Dendritic cell treated with granulocyte-macrophage colony-stimulating factor and Interleukin-4, amounts not matched to agents 40 ng/mL and 50 ng/mL, for 4 days (primary cell): ENCODE measurements at regions not wholly inside any gene's neighbourhood (a gene's known extent, or its start where the extent isn't known, plus 50 kb on each side); places are given as distances from the start of the nearest gene placed in this dataset.

Experiments
- H3K27ac Mint-ChIP-seq: one replicate; pipeline ENCODE4 v1.8.0; 2022; ENCODE audit warnings: mild to moderate bottlenecking, mixed read lengths
- H3K27me3 Mint-ChIP-seq: one replicate; pipeline ENCODE4 v1.8.0; 2022; ENCODE audit warnings: mild to moderate bottlenecking, mixed read lengths
- H3K36me3 Mint-ChIP-seq: one replicate; pipeline ENCODE4 v1.8.0; 2022; ENCODE audit warnings: low read depth, mixed read lengths
- H3K4me1 Mint-ChIP-seq: one replicate; pipeline ENCODE4 v1.8.0; 2022; ENCODE audit warnings: low read depth, mixed read lengths
- H3K4me3 Mint-ChIP-seq: one replicate; pipeline ENCODE4 v1.8.0; 2022; ENCODE audit warnings: mild to moderate bottlenecking, moderate library complexity, mixed read lengths
- H3K9me3 Mint-ChIP-seq: one replicate; pipeline ENCODE4 v1.8.0; 2022; ENCODE audit warnings: mixed read lengths
- intact Hi-C: fragments of 100-400 bp; cut with micrococcal nuclease; formaldehyde crosslinking; loops from one replicate; pipeline ENCODE4 v1.15.0; 2022

DNA sequence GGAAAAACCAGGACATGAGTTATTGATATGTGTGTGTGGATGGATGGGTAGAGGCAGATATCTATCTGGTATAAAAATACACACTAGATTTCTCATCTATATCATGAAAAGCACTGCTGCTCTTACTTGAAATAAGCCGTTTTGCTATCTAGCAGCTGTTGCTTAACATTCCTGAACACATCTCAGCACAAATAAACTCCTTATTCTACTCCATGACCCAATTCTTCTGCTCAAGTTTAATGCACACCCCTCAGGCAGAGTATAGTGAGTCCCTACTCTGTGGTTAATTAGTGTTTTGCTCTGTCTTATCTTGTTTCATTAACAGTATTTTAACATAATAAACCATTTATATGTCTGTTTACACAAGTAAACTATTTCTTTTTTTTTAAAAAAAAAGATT is 134.2 kb downstream of the CBLN2 start:
- Mint-ChIP-seq H3K27ac (no peak overlapping the region), H3K4me3 (no peak overlapping the region), H3K36me3 (no peaks in the 10 kb centered on the region), H3K4me1 (no peaks in the 10 kb centered on the region), H3K27me3 (no peaks in the 10 kb centered on the region), H3K9me3 (peaks cover 17% of the 10 kb centered on the region)
- intact Hi-C loops = no loop called here

DNA sequence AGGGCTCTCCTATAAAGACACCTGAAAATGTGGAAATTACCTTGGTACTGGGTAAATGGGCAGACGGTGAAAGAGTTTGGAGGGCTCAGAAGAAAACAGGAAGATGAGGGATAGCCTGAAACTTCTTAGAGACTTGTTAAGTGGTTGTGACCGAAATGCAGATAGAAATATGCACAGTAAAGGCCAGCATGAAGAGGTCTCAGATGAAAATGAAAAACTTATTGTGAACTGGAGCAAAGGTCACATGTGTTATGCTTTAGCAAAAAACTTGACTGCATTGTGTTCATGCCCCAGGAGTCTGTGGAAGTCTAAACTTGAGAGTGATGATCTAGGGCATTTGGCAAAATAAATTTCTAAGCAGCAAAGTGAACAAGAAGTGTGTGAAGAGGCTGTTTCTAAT is 137.1 kb downstream of the CBLN2 start:
- H3K36me3 Mint-ChIP-seq = no peaks in the 10 kb centered on the region
- H3K27me3 Mint-ChIP-seq = no peaks in the 10 kb centered on the region
- H3K4me3 Mint-ChIP-seq = no peak overlapping the region
- H3K9me3 Mint-ChIP-seq = peaks cover 23% of the 10 kb centered on the region
- H3K27ac Mint-ChIP-seq = no peak overlapping the region
- no peaks in the 10 kb centered on the region for H3K4me1 Mint-ChIP-seq
- intact Hi-C loops = no loop called here

DNA sequence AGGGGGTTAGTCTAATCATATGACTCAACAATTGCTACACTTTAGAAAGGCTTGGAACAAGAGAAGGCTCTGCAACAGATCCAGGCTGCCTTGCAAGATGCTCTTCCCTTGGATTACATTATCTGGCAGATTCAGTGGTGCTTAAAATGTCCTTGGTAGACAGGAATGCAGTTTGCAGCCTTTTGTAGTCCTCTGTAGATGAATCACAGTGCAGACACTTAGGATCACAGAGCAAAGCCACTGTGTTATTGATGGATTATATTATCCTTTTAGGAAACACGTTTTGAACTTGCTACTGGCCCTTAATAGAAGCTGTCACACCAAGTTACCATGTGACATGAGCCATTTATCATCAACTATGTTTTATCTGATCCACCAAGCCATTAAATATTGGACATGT is 152.2 kb downstream of the CBLN2 start:
- Mint-ChIP-seq H3K27me3 (no peaks in the 10 kb centered on the region), H3K4me3 (no peak overlapping the region), H3K36me3 (no peaks in the 10 kb centered on the region), H3K27ac (no peak overlapping the region), H3K4me1 (no peaks in the 10 kb centered on the region), H3K9me3 (no peaks in the 10 kb centered on the region)
- intact Hi-C loops = no loop called here

DNA sequence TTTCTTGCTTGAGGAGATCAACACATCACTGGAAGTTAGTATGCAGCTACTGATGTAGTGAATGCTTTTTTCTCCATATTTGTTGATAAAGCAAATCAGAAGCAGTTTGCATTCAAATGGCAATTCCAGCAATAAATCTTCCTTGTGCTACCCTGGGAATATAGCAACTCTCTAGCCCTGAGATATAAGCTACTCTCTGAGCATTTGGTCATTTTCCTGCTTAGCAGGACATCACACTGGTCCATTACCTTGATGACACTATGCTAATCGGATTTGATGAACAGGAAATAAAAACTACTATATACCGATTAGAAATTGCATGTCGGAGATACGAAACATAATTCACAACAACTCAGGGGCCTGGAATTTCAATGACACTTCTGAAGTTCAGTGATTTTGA is 152.7 kb downstream of the CBLN2 start:
- no peak overlapping the region for H3K4me3 Mint-ChIP-seq
- intact Hi-C loops = no loop called here
- H3K9me3 Mint-ChIP-seq = no peaks in the 10 kb centered on the region
- H3K36me3 Mint-ChIP-seq = no peaks in the 10 kb centered on the region
- H3K27ac Mint-ChIP-seq = no peak overlapping the region
- H3K4me1 Mint-ChIP-seq = no peaks in the 10 kb centered on the region
- H3K27me3 Mint-ChIP-seq = no peaks in the 10 kb centered on the region

DNA sequence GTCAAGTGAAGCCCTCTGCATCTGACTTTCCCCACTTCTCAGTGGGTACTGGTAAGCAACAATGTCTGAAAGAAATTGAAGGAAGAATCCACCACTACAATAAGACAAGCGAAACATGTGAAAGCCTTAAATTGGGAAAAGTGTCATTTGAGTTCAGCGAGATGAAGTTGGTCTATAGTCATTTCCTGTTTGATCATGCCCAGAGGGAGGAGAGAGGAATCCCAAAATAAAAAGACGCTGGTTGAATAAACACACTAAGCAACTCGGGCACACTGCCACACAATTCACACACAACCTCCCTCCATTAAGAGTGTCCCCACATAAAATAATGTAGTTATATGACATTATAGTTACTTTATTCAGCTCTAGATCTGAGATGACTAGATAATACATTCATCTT is 166.1 kb downstream of the CBLN2 start:
- H3K27me3 Mint-ChIP-seq = no peaks in the 10 kb centered on the region
- no peak overlapping the region for H3K27ac Mint-ChIP-seq
- intact Hi-C loops = no loop called here
- H3K9me3 Mint-ChIP-seq = peaks cover 10% of the 10 kb centered on the region
- no peaks in the 10 kb centered on the region for H3K4me1 Mint-ChIP-seq
- H3K4me3 Mint-ChIP-seq = no peak overlapping the region
- H3K36me3 Mint-ChIP-seq = no peaks in the 10 kb centered on the region

DNA sequence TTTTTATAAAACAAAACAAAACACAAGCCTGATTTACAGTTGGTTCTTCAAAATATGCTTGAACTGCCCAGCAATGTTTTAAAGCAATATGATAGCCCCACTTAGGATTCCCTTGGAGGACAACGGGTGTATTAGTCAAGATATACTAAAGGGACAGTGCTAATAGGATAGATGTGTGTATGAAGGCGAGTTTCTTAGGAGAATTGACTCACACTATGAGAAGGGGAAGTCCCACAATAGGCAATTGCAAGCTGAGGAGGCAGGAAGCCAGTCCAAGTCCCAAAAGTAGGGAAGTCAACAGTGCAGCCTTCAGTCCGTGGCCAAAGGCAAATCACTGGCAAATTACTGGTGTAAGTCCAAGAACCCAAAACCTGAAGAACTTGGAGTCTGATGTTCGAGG is 167.9 kb downstream of the CBLN2 start:
- H3K36me3 Mint-ChIP-seq = no peaks in the 10 kb centered on the region
- no peak overlapping the region for H3K27ac Mint-ChIP-seq
- H3K4me1 Mint-ChIP-seq = no peaks in the 10 kb centered on the region
- intact Hi-C loops = no loop called here
- no peaks in the 10 kb centered on the region for H3K27me3 Mint-ChIP-seq
- H3K9me3 Mint-ChIP-seq = peaks cover 10% of the 10 kb centered on the region
- H3K4me3 Mint-ChIP-seq = no peak overlapping the region

DNA sequence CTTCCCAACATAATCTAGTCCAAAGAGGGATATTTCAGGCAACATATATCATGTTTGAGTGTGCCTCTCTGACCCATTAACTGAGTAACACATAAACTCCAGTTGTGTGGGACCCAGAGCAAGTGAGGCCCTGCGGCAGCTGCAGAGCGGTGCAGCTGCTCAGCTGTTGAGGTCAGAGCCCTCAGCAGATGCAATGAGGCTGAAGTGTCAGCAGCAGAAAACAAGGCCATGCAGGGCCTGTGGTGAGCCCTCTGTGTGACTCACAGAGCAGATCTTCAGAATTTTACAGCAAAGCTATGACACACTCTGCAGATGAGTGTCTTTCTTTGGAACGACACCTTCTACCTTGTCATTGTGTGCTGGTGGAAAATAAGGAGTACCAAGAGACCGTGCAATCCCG is 168.5 kb downstream of the CBLN2 start:
- H3K4me3 Mint-ChIP-seq = no peak overlapping the region
- peaks cover 13% of the 10 kb centered on the region for H3K9me3 Mint-ChIP-seq
- no peak overlapping the region for H3K27ac Mint-ChIP-seq
- intact Hi-C loops = no loop called here
- H3K4me1 Mint-ChIP-seq = no peaks in the 10 kb centered on the region
- H3K27me3 Mint-ChIP-seq = no peaks in the 10 kb centered on the region
- no peaks in the 10 kb centered on the region for H3K36me3 Mint-ChIP-seq

DNA sequence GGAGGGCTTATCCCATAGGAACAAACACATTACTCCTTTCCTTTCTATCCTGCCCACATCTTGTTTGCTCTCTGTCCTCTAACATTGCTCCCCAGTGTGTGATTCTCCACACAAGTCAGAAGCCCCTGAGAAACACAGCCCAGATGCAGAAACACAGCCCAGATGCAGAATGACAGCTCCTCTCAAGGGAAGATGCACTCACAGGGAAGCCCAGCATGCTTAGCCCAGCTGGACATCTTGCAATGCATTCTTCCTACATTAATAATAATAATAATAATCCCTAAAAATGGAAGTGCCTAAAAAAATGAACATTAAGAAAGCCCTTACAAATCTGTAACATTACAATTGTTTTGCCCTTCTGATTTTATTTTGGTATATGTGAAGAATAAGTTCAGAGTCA is 172.1 kb downstream of the CBLN2 start:
- Mint-ChIP-seq H3K9me3 (peaks cover 13% of the 10 kb centered on the region), H3K4me1 (no peaks in the 10 kb centered on the region), H3K27me3 (no peaks in the 10 kb centered on the region), H3K36me3 (no peaks in the 10 kb centered on the region), H3K4me3 (no peak overlapping the region), H3K27ac (no peak overlapping the region)
- intact Hi-C loops = no loop called here

DNA sequence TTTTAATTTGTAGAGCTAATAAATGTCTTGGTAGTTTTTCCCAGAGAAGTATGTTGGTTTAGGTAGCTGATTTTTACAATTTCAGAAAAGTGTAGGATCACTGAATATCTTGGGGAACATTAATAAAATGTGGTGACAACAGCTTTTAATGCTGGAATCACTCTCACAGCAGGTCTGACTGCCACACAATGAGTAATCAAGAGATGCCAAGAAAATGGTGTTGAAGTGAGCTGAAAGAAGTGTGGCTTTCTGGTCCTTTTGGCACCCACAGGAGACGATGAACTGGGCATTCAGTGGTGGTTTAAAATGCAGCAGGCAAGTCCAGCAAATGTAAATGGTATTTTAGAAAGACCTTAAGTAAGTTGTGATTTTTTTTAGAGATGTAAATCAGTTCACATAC is 175.8 kb downstream of the CBLN2 start:
- H3K36me3 Mint-ChIP-seq = no peaks in the 10 kb centered on the region
- intact Hi-C loops = no loop called here
- H3K27me3 Mint-ChIP-seq = no peaks in the 10 kb centered on the region
- no peak overlapping the region for H3K4me3 Mint-ChIP-seq
- no peaks in the 10 kb centered on the region for H3K4me1 Mint-ChIP-seq
- H3K27ac Mint-ChIP-seq = no peak overlapping the region
- H3K9me3 Mint-ChIP-seq = peaks cover 13% of the 10 kb centered on the region

DNA sequence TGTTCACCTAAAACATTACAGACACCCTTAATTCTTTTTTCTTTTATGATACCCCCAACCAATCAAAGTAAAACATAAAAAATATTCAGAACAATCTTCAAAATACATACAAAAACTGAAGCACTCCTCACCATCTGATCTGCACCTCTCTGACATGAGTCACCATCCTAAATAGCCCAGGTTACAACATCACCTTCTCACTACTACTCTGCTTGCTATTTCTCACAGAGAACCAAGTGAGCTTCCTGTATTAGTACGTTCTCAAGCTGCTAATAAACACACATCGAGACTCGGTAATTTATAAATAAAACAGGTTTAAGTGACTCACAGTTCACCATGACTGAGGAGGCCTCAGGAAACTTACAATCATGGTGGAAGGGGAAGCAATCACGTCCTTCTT is 183.5 kb downstream of the CBLN2 start:
- intact Hi-C loops = no loop called here
- Mint-ChIP-seq H3K27me3 (no peaks in the 10 kb centered on the region), H3K4me3 (no peak overlapping the region), H3K4me1 (no peaks in the 10 kb centered on the region), H3K27ac (no peak overlapping the region), H3K36me3 (no peaks in the 10 kb centered on the region), H3K9me3 (no peaks in the 10 kb centered on the region)

DNA sequence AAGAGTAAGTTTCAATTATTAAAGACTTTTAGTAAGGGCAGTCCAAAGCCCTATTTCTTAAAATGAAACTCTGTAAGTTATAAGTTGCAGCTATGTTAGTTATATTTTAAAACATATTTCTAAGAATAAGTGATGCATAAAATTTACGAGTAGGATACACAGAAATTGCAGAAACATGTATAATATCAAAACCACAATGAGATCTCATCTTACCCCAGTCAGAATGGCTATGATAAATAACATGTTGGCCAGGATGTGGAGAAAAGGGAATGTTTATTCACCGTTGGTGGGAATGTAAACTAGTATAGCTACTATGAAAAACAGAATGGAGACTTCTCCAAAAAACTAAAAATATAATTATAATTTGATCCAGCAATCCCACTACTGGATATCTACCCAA is 201.2 kb downstream of the CBLN2 start:
- H3K4me3 Mint-ChIP-seq = no peak overlapping the region
- no peaks in the 10 kb centered on the region for H3K4me1 Mint-ChIP-seq
- H3K27me3 Mint-ChIP-seq = no peaks in the 10 kb centered on the region
- H3K27ac Mint-ChIP-seq = no peak overlapping the region
- intact Hi-C loops = no loop called here
- no peaks in the 10 kb centered on the region for H3K36me3 Mint-ChIP-seq
- H3K9me3 Mint-ChIP-seq = no peaks in the 10 kb centered on the region

DNA sequence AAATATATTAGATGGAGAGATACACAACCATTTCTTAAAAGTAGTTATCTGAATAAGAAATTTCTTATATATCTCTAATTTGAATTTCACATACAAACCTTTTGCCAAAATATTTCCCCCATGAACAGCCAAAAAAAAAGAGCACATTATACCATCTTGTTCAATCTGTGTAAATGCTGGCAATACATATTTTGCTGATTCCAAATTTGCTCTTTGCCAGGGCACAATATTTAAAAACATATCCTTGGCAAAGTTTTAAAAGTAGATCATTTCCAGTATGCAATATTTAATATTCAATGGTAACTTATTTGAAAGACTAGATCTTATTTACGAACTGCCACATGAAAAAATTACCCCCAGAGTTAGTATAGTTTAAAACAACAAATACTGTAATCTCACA is 204.2 kb downstream of the CBLN2 start:
- no peak overlapping the region for H3K27ac Mint-ChIP-seq
- intact Hi-C loops = no loop called here
- H3K27me3 Mint-ChIP-seq = no peaks in the 10 kb centered on the region
- no peaks in the 10 kb centered on the region for H3K9me3 Mint-ChIP-seq
- H3K4me3 Mint-ChIP-seq = no peak overlapping the region
- no peaks in the 10 kb centered on the region for H3K36me3 Mint-ChIP-seq
- no peaks in the 10 kb centered on the region for H3K4me1 Mint-ChIP-seq

DNA sequence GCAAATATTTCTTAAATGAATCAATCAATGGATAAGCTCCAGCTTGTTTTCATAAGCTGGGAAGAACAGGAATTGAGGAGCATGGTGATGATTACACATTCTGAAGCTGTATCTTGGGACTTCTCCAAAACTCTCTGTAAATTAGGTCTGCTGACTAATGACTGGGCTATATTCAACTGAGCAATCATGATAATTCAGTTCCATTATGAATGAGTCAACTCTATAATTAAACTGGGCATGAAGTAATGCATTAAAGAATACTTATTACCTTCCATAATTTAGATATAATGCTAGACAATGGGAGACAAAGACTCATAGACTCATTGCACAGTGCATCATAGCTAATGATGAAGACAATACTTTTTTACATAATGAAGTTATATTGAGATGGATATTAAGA is 207.4 kb downstream of the CBLN2 start:
- Mint-ChIP-seq H3K36me3 (no peaks in the 10 kb centered on the region), H3K4me3 (no peak overlapping the region), H3K4me1 (no peaks in the 10 kb centered on the region), H3K9me3 (no peaks in the 10 kb centered on the region), H3K27ac (no peak overlapping the region), H3K27me3 (no peaks in the 10 kb centered on the region)
- intact Hi-C loops = no loop called here

DNA sequence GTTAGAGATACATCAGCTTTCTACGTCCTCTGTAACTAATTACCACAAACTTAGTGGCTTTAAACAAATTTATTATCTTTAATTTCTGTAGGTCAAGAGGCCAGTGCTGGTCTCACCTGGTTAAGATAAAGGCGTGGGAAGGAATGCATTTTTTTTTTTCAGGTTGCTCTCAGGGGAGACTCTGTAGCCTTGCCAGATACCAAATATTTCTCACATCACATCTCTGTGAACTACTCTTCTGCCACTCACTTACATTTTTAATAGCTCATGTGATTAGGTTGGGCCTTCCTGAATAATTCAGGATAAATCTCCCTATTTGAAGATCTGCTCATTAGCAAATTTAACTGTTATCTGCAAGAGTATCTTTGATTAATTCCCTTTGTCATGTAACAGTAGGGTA is 214.6 kb downstream of the CBLN2 start:
- intact Hi-C loops = no loop called here
- Mint-ChIP-seq H3K9me3 (no peaks in the 10 kb centered on the region), H3K27me3 (no peaks in the 10 kb centered on the region), H3K36me3 (no peaks in the 10 kb centered on the region), H3K27ac (no peak overlapping the region), H3K4me1 (no peaks in the 10 kb centered on the region), H3K4me3 (no peak overlapping the region)

DNA sequence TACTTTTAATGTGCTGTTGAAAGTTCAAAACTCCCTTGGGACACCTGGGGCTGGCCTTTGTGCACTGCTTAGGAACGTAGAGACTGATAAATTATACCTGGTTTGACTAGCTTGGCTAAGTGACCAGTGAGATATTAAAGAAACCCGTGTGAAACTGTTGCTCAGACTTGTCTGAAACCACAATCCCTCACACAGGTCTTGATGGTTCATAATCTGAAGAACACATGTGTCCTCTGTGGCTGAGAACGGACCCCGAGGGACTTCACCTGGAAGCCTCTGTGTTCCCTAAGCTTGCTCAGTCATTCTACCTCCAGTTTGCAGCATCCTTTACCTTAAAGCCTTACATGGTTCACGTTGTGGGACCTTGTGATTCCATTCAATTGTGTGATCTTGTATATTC is 218.8 kb downstream of the CBLN2 start:
- no peak overlapping the region for H3K27ac Mint-ChIP-seq
- H3K4me3 Mint-ChIP-seq = no peak overlapping the region
- no peaks in the 10 kb centered on the region for H3K4me1 Mint-ChIP-seq
- H3K9me3 Mint-ChIP-seq = no peaks in the 10 kb centered on the region
- no peaks in the 10 kb centered on the region for H3K27me3 Mint-ChIP-seq
- intact Hi-C loops = no loop called here
- no peaks in the 10 kb centered on the region for H3K36me3 Mint-ChIP-seq

DNA sequence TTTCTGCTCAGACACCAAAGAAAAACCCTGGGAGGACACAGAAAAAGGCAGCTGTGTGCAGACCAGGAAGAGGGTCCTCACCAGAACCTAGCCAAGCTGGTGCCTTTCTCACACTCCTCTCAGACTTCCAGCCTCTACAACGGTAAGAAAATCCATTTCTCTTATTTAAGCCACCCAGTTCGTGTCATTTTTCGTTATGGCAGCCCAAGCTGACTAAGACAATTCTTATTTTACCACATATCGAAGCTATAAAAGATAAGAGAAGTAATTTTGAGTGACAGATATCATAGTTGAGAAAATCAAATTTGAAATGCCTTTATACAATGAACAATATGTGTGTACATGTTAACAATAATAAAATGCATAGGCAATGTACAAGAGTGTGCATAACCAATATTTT is 219.5 kb downstream of the CBLN2 start:
- intact Hi-C loops = no loop called here
- no peaks in the 10 kb centered on the region for H3K9me3 Mint-ChIP-seq
- H3K36me3 Mint-ChIP-seq = no peaks in the 10 kb centered on the region
- no peaks in the 10 kb centered on the region for H3K4me1 Mint-ChIP-seq
- no peak overlapping the region for H3K27ac Mint-ChIP-seq
- H3K4me3 Mint-ChIP-seq = no peak overlapping the region
- no peaks in the 10 kb centered on the region for H3K27me3 Mint-ChIP-seq
